CD4-positive, alpha-beta T cell treated with Interleukin-21 for 1 hour (primary cell): ENCODE measurements at regions not wholly inside any gene's neighbourhood (a gene's known extent, or its start where the extent isn't known, plus 50 kb on each side); places are given as distances from the start of the nearest gene placed in this dataset.

Source experiments
- DNase-seq: peaks from one replicate; pipeline ENCODE4 v3.0.0-alpha.2; 2020

- DNase-seq = no peak
Observed at GRCh38 chr21:40990366-40990765, 143.4 kb upstream of the DSCAM start.

GRCh38 chr21:40997831-40998230 lies 150.9 kb upstream of the DSCAM start:
- DNase-seq = no peak

GRCh38 chr21:41000838-41001237 lies 153.9 kb upstream of the DSCAM start:
- DNase-seq = no peak

- DNase-seq = no peak
Observed at GRCh38 chr21:41006636-41007035, 159.7 kb upstream of the DSCAM start.

- DNase-seq = no peak
Observed at GRCh38 chr21:41008351-41008750, 159.6 kb upstream of the BACE2 start.

- DNase-seq = no peak
Observed at GRCh38 chr21:41008974-41009373, 159.0 kb upstream of the BACE2 start.

GRCh38 chr21:41009398-41010100 lies 158.4 kb upstream of the BACE2 start:
- DNase-seq = no peak

GRCh38 chr21:41010101-41010435 lies 157.9 kb upstream of the BACE2 start:
- DNase-seq = no peak

- DNase-seq = no peak
Observed at GRCh38 chr21:41011098-41011731, 156.7 kb upstream of the BACE2 start.

- no peak for DNase-seq
Observed at GRCh38 chr21:41011951-41012366, 156.0 kb upstream of the BACE2 start.

GRCh38 chr21:41012425-41012824 lies 155.5 kb upstream of the BACE2 start:
- DNase-seq = no peak

- DNase-seq = no peak
Observed at GRCh38 chr21:41016472-41016871, 151.5 kb upstream of the BACE2 start.

GRCh38 chr21:41018431-41018830 lies 149.5 kb upstream of the BACE2 start:
- no peak for DNase-seq

GRCh38 chr21:41023936-41024335 lies 144.0 kb upstream of the BACE2 start:
- DNase-seq = no peak

GRCh38 chr21:41024341-41024740 lies 143.6 kb upstream of the BACE2 start:
- DNase-seq = no peak

GRCh38 chr21:41024746-41025254 lies 143.2 kb upstream of the BACE2 start:
- DNase-seq = no peak

GRCh38 chr21:41029571-41029970 lies 138.4 kb upstream of the BACE2 start:
- no peak for DNase-seq

GRCh38 chr21:41031701-41032220 lies 136.2 kb upstream of the BACE2 start:
- no peak for DNase-seq

- DNase-seq = no peak
Observed at GRCh38 chr21:41032541-41032940, 135.4 kb upstream of the BACE2 start.

GRCh38 chr21:41037212-41037611 lies 130.7 kb upstream of the BACE2 start:
- DNase-seq = no peak

- no peak for DNase-seq
Observed at GRCh38 chr21:41037936-41038335, 130.0 kb upstream of the BACE2 start.

GRCh38 chr21:41043014-41043413 lies 124.9 kb upstream of the BACE2 start:
- no peak for DNase-seq

GRCh38 chr21:41045534-41046268 lies 122.3 kb upstream of the BACE2 start:
- DNase-seq = no peak

- no peak for DNase-seq
Observed at GRCh38 chr21:41048145-41048544, 119.8 kb upstream of the BACE2 start.
